ENCODE measurements at regions not wholly inside any gene's neighbourhood (a gene's known extent, or its start where the extent isn't known, plus 50 kb on each side); places are given as distances from the start of the nearest gene placed in this dataset.

GRCh38 chr4:186981161-186981560 lies 257.5 kb upstream of the FAT1 start:
- Histone ChIP-seq H3K4me3 (ENCODE audit: low read depth, low read length) (no peak overlapping the region), H3K36me3 (ENCODE audit: control insufficient read depth in 2 of 2, insufficient read depth in 1 of 2, low read length in 2 of 2) (no peaks in the 10 kb centered on the region), H3K4me1 (ENCODE audit: control insufficient read depth, insufficient read depth, low read length) (no peaks in the 10 kb centered on the region), H3K9me3 (ENCODE audit: control insufficient read depth, insufficient read depth, low read depth, low read length) (no peaks in the 10 kb centered on the region), H3K27ac (ENCODE audit: extremely low read depth, low read depth, low read length) (no peak overlapping the region)
- POLR2A ChIA-PET: no interaction called here
- no peak for TF ChIP-seq ZNF16 (tag by site-specific recombination; IDR thresholded peaks at IDR 0.05; ENCODE audit: low read depth)
- CTCF ChIA-PET: interaction anchor here (0.6 kb wide), 1 partner anchor 322 kb away, joined by 4 read pairs; no protein-coding TSS in a partner anchor

- Histone ChIP-seq H3K9me3 (ENCODE audit: control insufficient read depth, insufficient read depth, low read depth, low read length) (no peaks in the 10 kb centered on the region), H3K4me1 (ENCODE audit: control insufficient read depth, insufficient read depth, low read length) (no peaks in the 10 kb centered on the region), H3K27ac (ENCODE audit: extremely low read depth, low read depth, low read length) (no peak overlapping the region), H3K4me3 (ENCODE audit: low read depth, low read length) (no peak overlapping the region), H3K36me3 (ENCODE audit: control insufficient read depth in 2 of 2, insufficient read depth in 1 of 2, low read length in 2 of 2) (no peaks in the 10 kb centered on the region)
- TF ChIP-seq ZNF112 (tag by site-specific recombination; IDR thresholded peaks at IDR 0.05) (no peak), ELK4 (IDR thresholded peaks at IDR 0.05; ENCODE audit: borderline replicate concordance, low read depth, low read length) (no peak), ZNF610 (tag by site-specific recombination; IDR thresholded peaks at IDR 0.05; ENCODE audit: borderline replicate concordance) (no peak), ZNF626 (tag by site-specific recombination; IDR thresholded peaks at IDR 0.05) (no peak), ZFHX2 (tag by site-specific recombination; conservative IDR thresholded peaks at IDR 0.05) (no peak), ZNF629 (tag by site-specific recombination; IDR thresholded peaks at IDR 0.05) (no peak), ZNF792 (tag by site-specific recombination; IDR thresholded peaks at IDR 0.05) (no peak)
- ChIA-PET POLR2A (no interaction called here), CTCF (no interaction called here)
These were observed 258.5 kb upstream of the FAT1 start for GRCh38 chr4:186982160-186982559.

- Histone ChIP-seq H3K36me3 (ENCODE audit: control insufficient read depth in 2 of 2, insufficient read depth in 1 of 2, low read length in 2 of 2) (no peaks in the 10 kb centered on the region), H3K4me3 (ENCODE audit: low read depth, low read length) (no peak overlapping the region), H3K4me1 (ENCODE audit: control insufficient read depth, insufficient read depth, low read length) (no peaks in the 10 kb centered on the region), H3K9me3 (ENCODE audit: control insufficient read depth, insufficient read depth, low read depth, low read length) (no peaks in the 10 kb centered on the region), H3K27ac (ENCODE audit: extremely low read depth, low read depth, low read length) (no peak overlapping the region)
- POLR2A ChIA-PET: no interaction called here
- CTCF ChIA-PET: no interaction called here
- no peak for TF ChIP-seq ZSCAN30 (tag by site-specific recombination; IDR thresholded peaks at IDR 0.05)
- TF ChIP-seq ZNF580 (tag by site-specific recombination; IDR thresholded peaks at IDR 0.05): no peak
- TF ChIP-seq ZNF513 (tag by site-specific recombination; IDR thresholded peaks at IDR 0.05): no peak
- no peak for TF ChIP-seq ZNF473 (tag by site-specific recombination; IDR thresholded peaks at IDR 0.05)
- no peak for TF ChIP-seq ZNF266 (tag by site-specific recombination; IDR thresholded peaks at IDR 0.05; ENCODE audit: low read depth)
- TF ChIP-seq ZNF747 (tag by site-specific recombination; IDR thresholded peaks at IDR 0.05): no peak
- no peak for TF ChIP-seq ZFP69B (tag by site-specific recombination; IDR thresholded peaks at IDR 0.05)
- TF ChIP-seq ZNF202 (tag by site-specific recombination; IDR thresholded peaks at IDR 0.05; ENCODE audit: borderline replicate concordance): no peak
- no peak for TF ChIP-seq ZNF148 (tag by site-specific recombination; IDR thresholded peaks at IDR 0.05; ENCODE audit: borderline replicate concordance)
- TF ChIP-seq ZNF792 (tag by site-specific recombination; IDR thresholded peaks at IDR 0.05): no peak
- TF ChIP-seq ZNF10 (tag by site-specific recombination; IDR thresholded peaks at IDR 0.05): no peak
- no peak for TF ChIP-seq ZNF398 (tag by site-specific recombination; IDR thresholded peaks at IDR 0.05)
- TF ChIP-seq FEZF1 (tag by site-specific recombination; IDR thresholded peaks at IDR 0.05): no peak
- TF ChIP-seq MZF1 (tag by site-specific recombination; IDR thresholded peaks at IDR 0.05; ENCODE audit: borderline replicate concordance): no peak
These were observed 260.5 kb upstream of the FAT1 start for GRCh38 chr4:186984105-186984644.

Measured in HEK293 (cell line).